ENCODE measurements at regions not wholly inside any gene's neighbourhood (a gene's known extent, or its start where the extent isn't known, plus 50 kb on each side); places are given as distances from the start of the nearest gene placed in this dataset.

DNA sequence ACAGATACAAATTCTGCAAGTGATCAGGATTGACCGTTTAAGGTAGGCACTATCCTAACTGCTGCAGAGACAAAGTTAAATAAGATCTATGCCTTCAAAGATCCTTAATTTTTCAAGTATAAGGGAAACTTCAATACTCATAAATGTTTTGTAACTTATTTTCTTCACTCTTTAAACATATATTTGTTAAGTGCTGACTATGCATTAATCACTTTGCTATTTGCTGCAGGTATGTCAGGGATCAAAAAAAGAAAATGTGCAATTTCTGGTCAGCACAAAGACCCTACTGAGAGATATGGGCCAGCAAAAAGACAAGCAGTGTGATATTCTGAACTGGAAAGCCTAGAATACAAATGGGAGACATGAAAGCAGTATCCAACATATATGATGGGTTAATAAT is 756.1 kb upstream of the PCDH9 start:
- TF ChIP-seq, protein P1, sequence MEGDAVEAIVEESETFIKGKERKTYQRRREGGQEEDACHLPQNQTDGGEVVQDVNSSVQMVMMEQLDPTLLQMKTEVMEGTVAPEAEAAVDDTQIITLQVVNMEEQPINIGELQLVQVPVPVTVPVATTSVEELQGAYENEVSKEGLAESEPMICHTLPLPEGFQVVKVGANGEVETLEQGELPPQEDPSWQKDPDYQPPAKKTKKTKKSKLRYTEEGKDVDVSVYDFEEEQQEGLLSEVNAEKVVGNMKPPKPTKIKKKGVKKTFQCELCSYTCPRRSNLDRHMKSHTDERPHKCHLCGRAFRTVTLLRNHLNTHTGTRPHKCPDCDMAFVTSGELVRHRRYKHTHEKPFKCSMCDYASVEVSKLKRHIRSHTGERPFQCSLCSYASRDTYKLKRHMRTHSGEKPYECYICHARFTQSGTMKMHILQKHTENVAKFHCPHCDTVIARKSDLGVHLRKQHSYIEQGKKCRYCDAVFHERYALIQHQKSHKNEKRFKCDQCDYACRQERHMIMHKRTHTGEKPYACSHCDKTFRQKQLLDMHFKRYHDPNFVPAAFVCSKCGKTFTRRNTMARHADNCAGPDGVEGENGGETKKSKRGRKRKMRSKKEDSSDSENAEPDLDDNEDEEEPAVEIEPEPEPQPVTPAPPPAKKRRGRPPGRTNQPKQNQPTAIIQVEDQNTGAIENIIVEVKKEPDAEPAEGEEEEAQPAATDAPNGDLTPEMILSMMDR (IDR thresholded peaks at IDR 0.05): no peak
- TF ChIP-seq POLR2A (IDR thresholded peaks at IDR 0.05): no peak
- no peak for TF ChIP-seq POLR2AphosphoS5 (IDR thresholded peaks at IDR 0.05)
- no peak for TF ChIP-seq EP300 (IDR thresholded peaks at IDR 0.05)

All from upper lobe of left lung (tissue), 4 donors.